ENCODE measurements at regions not wholly inside any gene's neighbourhood (a gene's known extent, or its start where the extent isn't known, plus 50 kb on each side); places are given as distances from the start of the nearest gene placed in this dataset.

DNA sequence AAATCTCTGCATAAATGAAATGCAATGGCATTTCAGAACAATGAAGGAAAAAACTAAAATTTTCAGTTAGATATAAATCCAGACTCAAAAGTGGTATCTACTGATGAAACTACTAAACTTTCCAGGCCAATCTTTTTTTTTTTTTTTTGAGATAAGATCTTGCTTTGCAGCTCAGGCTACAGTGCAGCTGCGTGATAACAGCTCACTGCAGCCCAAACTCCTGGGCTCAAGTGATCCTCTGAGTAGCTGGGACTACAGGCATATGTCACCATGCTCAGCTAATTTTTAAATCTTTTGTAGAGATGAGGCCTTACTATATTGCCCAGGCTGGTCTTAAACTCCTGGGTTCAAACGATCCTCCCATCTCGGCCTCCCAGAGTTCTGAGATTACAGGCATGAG lies 1228.2 kb upstream of the ADGRL3 start:
- no peak overlapping the region for H3K9ac ChIP-seq (ENCODE audit: low read depth, low read length, poor library complexity, severe bottlenecking)
- no peaks in the 10 kb centered on the region for H3K9me2 ChIP-seq (replicated peaks; ENCODE audit: low read depth, low read length)
- no peaks in the 10 kb centered on the region for H3K4me1 ChIP-seq (ENCODE audit: insufficient read depth, low read length, poor library complexity, severe bottlenecking)
- no peak overlapping the region for H2AFZ ChIP-seq (ENCODE audit: low read length)
- H3K4me3 ChIP-seq (ENCODE audit: low read length, poor library complexity, severe bottlenecking): no peak overlapping the region
- H3K4me2 ChIP-seq (ENCODE audit: low read depth, low read length, poor library complexity, severe bottlenecking): no peak overlapping the region
- H3K36me3 ChIP-seq (ENCODE audit: insufficient read depth, low read length): no peaks in the 10 kb centered on the region
- no peaks in the 10 kb centered on the region for H3K79me2 ChIP-seq (ENCODE audit: insufficient read depth, low read length)
- H3K9me3 ChIP-seq (ENCODE audit: insufficient read depth, low read depth, low read length): no peaks in the 10 kb centered on the region
- no peaks in the 10 kb centered on the region for H3K27me3 ChIP-seq (ENCODE audit: insufficient read depth, low read length, poor library complexity, severe bottlenecking)
- no peaks in the 10 kb centered on the region for H3F3A ChIP-seq (ENCODE audit: low read depth)
- no peaks in the 10 kb centered on the region for H4K20me1 ChIP-seq (ENCODE audit: insufficient read depth, low read length, poor library complexity, severe bottlenecking)
- TF ChIP-seq, protein P1, sequence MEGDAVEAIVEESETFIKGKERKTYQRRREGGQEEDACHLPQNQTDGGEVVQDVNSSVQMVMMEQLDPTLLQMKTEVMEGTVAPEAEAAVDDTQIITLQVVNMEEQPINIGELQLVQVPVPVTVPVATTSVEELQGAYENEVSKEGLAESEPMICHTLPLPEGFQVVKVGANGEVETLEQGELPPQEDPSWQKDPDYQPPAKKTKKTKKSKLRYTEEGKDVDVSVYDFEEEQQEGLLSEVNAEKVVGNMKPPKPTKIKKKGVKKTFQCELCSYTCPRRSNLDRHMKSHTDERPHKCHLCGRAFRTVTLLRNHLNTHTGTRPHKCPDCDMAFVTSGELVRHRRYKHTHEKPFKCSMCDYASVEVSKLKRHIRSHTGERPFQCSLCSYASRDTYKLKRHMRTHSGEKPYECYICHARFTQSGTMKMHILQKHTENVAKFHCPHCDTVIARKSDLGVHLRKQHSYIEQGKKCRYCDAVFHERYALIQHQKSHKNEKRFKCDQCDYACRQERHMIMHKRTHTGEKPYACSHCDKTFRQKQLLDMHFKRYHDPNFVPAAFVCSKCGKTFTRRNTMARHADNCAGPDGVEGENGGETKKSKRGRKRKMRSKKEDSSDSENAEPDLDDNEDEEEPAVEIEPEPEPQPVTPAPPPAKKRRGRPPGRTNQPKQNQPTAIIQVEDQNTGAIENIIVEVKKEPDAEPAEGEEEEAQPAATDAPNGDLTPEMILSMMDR (conservative IDR thresholded peaks at IDR 0.05; ENCODE audit: low read length): no peak

DNA sequence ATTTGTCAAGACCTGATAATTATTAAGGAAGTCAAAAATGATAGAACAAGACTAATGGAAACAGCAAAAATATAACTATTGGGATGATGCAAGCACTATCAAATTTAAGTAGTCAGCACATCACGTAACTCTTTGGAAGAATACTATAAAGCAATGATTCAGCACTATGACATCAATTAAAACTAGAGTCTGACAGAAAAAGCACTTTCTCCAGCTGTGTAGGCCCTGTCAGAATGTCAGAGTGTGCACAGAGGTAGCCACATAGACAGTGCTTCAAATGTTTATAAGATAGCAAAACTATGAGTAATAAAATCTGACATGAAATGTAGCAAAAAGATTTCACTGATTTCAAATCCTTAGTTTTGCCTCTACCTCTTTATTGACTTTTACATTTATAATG lies 1226.6 kb upstream of the ADGRL3 start:
- H3K36me3 ChIP-seq (ENCODE audit: insufficient read depth, low read length): no peaks in the 10 kb centered on the region
- no peaks in the 10 kb centered on the region for H3K27me3 ChIP-seq (ENCODE audit: insufficient read depth, low read length, poor library complexity, severe bottlenecking)
- H4K20me1 ChIP-seq (ENCODE audit: insufficient read depth, low read length, poor library complexity, severe bottlenecking): no peaks in the 10 kb centered on the region
- no peaks in the 10 kb centered on the region for H3K9me3 ChIP-seq (ENCODE audit: insufficient read depth, low read depth, low read length)
- no peak overlapping the region for H3K4me3 ChIP-seq (ENCODE audit: low read length, poor library complexity, severe bottlenecking)
- H3K9me2 ChIP-seq (replicated peaks; ENCODE audit: low read depth, low read length): no peaks in the 10 kb centered on the region
- no peaks in the 10 kb centered on the region for H3K79me2 ChIP-seq (ENCODE audit: insufficient read depth, low read length)
- H3F3A ChIP-seq (ENCODE audit: low read depth): no peaks in the 10 kb centered on the region
- no peak overlapping the region for H3K4me2 ChIP-seq (ENCODE audit: low read depth, low read length, poor library complexity, severe bottlenecking)
- no peak for TF ChIP-seq EZH2phosphoT487 (IDR thresholded peaks at IDR 0.05; ENCODE audit: borderline replicate concordance)
- TF ChIP-seq, protein P1 (conservative IDR thresholded peaks at IDR 0.05; ENCODE audit: low read length): no peak
- no peak overlapping the region for H3K9ac ChIP-seq (ENCODE audit: low read depth, low read length, poor library complexity, severe bottlenecking)
- H2AFZ ChIP-seq (ENCODE audit: low read length): no peak overlapping the region
- no peaks in the 10 kb centered on the region for H3K4me1 ChIP-seq (ENCODE audit: insufficient read depth, low read length, poor library complexity, severe bottlenecking)

- TF ChIP-seq, protein P1 (conservative IDR thresholded peaks at IDR 0.05; ENCODE audit: low read length): no peak
- TF ChIP-seq EZH2phosphoT487 (IDR thresholded peaks at IDR 0.05; ENCODE audit: borderline replicate concordance): no peak
- no peaks in the 10 kb centered on the region for H3K27me3 ChIP-seq (ENCODE audit: insufficient read depth, low read length, poor library complexity, severe bottlenecking)
- no peaks in the 10 kb centered on the region for H4K20me1 ChIP-seq (ENCODE audit: insufficient read depth, low read length, poor library complexity, severe bottlenecking)
- no peak overlapping the region for H3K9ac ChIP-seq (ENCODE audit: low read depth, low read length, poor library complexity, severe bottlenecking)
- no peaks in the 10 kb centered on the region for H3K79me2 ChIP-seq (ENCODE audit: insufficient read depth, low read length)
- no peaks in the 10 kb centered on the region for H3K36me3 ChIP-seq (ENCODE audit: insufficient read depth, low read length)
- no peaks in the 10 kb centered on the region for H3K9me3 ChIP-seq (ENCODE audit: insufficient read depth, low read depth, low read length)
- H2AFZ ChIP-seq (ENCODE audit: low read length): no peak overlapping the region
- H3K4me2 ChIP-seq (ENCODE audit: low read depth, low read length, poor library complexity, severe bottlenecking): no peak overlapping the region
- 0 out of 2 replicates have a peak, but pooled peaks cover 6% of the 10 kb centered on the region for H3K9me2 ChIP-seq (replicated peaks; ENCODE audit: low read depth, low read length)
- H3K4me3 ChIP-seq (ENCODE audit: low read length, poor library complexity, severe bottlenecking): no peak overlapping the region
- no peaks in the 10 kb centered on the region for H3K4me1 ChIP-seq (ENCODE audit: insufficient read depth, low read length, poor library complexity, severe bottlenecking)
- H3F3A ChIP-seq (ENCODE audit: low read depth): no peaks in the 10 kb centered on the region
Observed at GRCh38 chr4:59979061-59979460, 1221.1 kb upstream of the ADGRL3 start.
